Endothelial cell of umbilical vein (primary cell): ENCODE measurements at regions not wholly inside any gene's neighbourhood (a gene's known extent, or its start where the extent isn't known, plus 50 kb on each side); places are given as distances from the start of the nearest gene placed in this dataset.
"Not testable (repeated sequence)": the region's sequence is repeated elsewhere in the genome, so short reads cannot be mapped to it uniquely, and the experiment has no call there.

Experiments used
- BruUV-seq: library from RNA; stranded (reverse); fragments of 400-500 nt; replicated peaks from 2 replicates; lab custom pipeline; 2021; lab: Mats Ljungman, UMichigan
- CTCF ChIA-PET: fragments of 300-600, 350-600 bp; sonication (Branson Sonifier 250); formaldehyde crosslinking; loops from one replicate; lab custom pipeline; 2021; ENCODE audit warnings: antibody characterized with exemption, inconsistent platforms; lab: Charles Lee
- POLR2A ChIA-PET: fragments of 300-600, 350-600 bp; sonication (Branson Sonifier 250); formaldehyde crosslinking; loops from one replicate; lab custom pipeline; 2021; ENCODE audit warnings: antibody characterized with exemption, inconsistent platforms; lab: Charles Lee
- DNase-seq: peaks from one replicate; pipeline ENCODE4 v3.0.0-alpha.2; 2011; ENCODE audit warnings: low read depth, low spot score
- FAIRE-seq: peaks from 2 replicates; lab custom pipeline; 2011; peaks lifted over from hg19 to GRCh38; lab: Jason Lieb, UNC
- H2AFZ ChIP-seq: 2 replicates; pipeline ENCODE4 v1.6.0; 2012; ENCODE audit warnings: low read depth, low read length, control low read depth, inconsistent platforms
- H3K27ac ChIP-seq: 2 replicates; pipeline ENCODE4 v1.5.1; 2011; ENCODE audit warnings: low read depth, mild to moderate bottlenecking, control low read depth, low read length, moderate library complexity; ENCODE audit not compliant: insufficient read depth
- H3K27me3 ChIP-seq, 2 experiments: 2 replicates each; pipeline versions ENCODE4 v1.6.0 to v1.6.1; 2011; ENCODE audit warnings: low read length in 2 of 2, mixed read lengths in 1 of 2; ENCODE audit not compliant: control insufficient read depth in 2 of 2, insufficient read depth in 2 of 2
- H3K36me3 ChIP-seq, 2 experiments: 2 replicates in 1 of 2; 3 replicates in 1 of 2; pipeline ENCODE4 v1.5.1; 2011; ENCODE audit warnings: low read length in 2 of 2, mild to moderate bottlenecking in 1 of 2, moderate library complexity in 1 of 2; ENCODE audit not compliant: control insufficient read depth in 2 of 2, insufficient read depth in 2 of 2; ENCODE audit errors: extremely low read depth in 1 of 2
- H3K4me1 ChIP-seq: 3 replicates; pipeline ENCODE4 v1.5.1; 2011; ENCODE audit warnings: mild to moderate bottlenecking, low read length; ENCODE audit not compliant: control insufficient read depth, insufficient read depth; ENCODE audit errors: extremely low read depth
- H3K4me2 ChIP-seq: 2 replicates; pipeline ENCODE4 v1.6.1; 2011; ENCODE audit warnings: low read length, control low read depth, mixed read lengths; ENCODE audit not compliant: insufficient read depth
- H3K4me3 ChIP-seq, 3 experiments: fragments of 200-600 bp in 1 of 3; sonication (generic), shearing (Covaris generic) in 1 of 3; replicated peaks in 1 of 3; 2 replicates each; pipeline ENCODE4 v1.5.1; 2011 to 2016; ENCODE audit warnings: control low read depth in 3 of 3, low read length in 3 of 3, mild to moderate bottlenecking in 2 of 3, inconsistent platforms in 1 of 3, low read depth in 1 of 3, moderate library complexity in 1 of 3; ENCODE audit not compliant: insufficient read depth in 1 of 3
- H3K79me2 ChIP-seq: 2 replicates; pipeline ENCODE4 v1.6.0; 2012; ENCODE audit warnings: low read length, inconsistent platforms; ENCODE audit not compliant: control insufficient read depth, insufficient read depth
- H3K9ac ChIP-seq: replicated peaks from 2 replicates; pipeline ENCODE3; 2011; ENCODE audit warnings: low read length, control low read depth; ENCODE audit not compliant: insufficient read depth; ENCODE audit errors: extremely low read depth
- H3K9me1 ChIP-seq: replicated peaks from 3 replicates; pipeline ENCODE4 v1.6.0; 2011; ENCODE audit warnings: mild to moderate bottlenecking, low read length; ENCODE audit not compliant: control insufficient read depth, insufficient read depth; ENCODE audit errors: extremely low read depth
- H3K9me3 ChIP-seq: replicated peaks from 2 replicates; pipeline ENCODE4 v1.5.1; 2012; ENCODE audit warnings: low read length, inconsistent platforms; ENCODE audit not compliant: control insufficient read depth, insufficient read depth
- H4K20me1 ChIP-seq: replicated peaks from 2 replicates; pipeline ENCODE3; 2011; ENCODE audit warnings: mild to moderate bottlenecking, low read length; ENCODE audit not compliant: control insufficient read depth, insufficient read depth; ENCODE audit errors: extremely low read depth
- dilution Hi-C: fragments of 300-500 bp; cut with MboI; formaldehyde crosslinking; loops from one replicate; pipeline ENCODE4 v1.15.0; 2019; ENCODE audit warnings: low sequenced_read_pairs; ENCODE audit not compliant: extremely low pct_ligation_motif_present
- intact Hi-C: fragments of 100-400 bp; cut with micrococcal nuclease; formaldehyde crosslinking; loops from one replicate; pipeline ENCODE4 v1.10.0; 2022

DNA sequence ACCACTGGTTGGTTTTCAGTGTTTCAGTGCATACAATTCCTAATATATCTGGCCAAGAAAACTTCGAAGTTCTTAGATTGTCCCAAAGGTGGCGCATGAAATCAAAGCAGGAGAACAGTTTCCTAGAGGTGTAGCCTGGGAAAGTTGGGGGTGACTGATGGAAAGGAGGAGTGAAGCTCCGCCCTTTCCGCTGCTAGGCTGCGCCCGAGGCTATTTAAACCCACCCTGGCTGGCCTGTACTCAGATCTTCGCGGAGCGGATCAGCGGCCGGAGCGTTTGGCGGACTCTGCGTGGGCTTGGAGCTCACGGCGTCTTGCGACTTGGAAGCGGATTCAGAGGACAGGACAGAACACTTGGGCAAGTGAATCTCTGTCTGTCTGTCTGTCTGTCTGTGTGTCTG lies 328.7 kb downstream of the CWH43 start:
- BruUV-seq, H3K9ac ChIP-seq, DNase-seq, H2AFZ ChIP-seq, H3K27ac ChIP-seq, H3K9me3 ChIP-seq, H3K4me1 ChIP-seq, intact Hi-C loops, CTCF ChIA-PET, H3K79me2 ChIP-seq, H3K9me1 ChIP-seq, H3K27me3 ChIP-seq, FAIRE-seq, H3K36me3 ChIP-seq, POLR2A ChIA-PET, H4K20me1 ChIP-seq, dilution Hi-C loops, H3K4me3 ChIP-seq, H3K4me2 ChIP-seq: not testable (repeated sequence)

DNA sequence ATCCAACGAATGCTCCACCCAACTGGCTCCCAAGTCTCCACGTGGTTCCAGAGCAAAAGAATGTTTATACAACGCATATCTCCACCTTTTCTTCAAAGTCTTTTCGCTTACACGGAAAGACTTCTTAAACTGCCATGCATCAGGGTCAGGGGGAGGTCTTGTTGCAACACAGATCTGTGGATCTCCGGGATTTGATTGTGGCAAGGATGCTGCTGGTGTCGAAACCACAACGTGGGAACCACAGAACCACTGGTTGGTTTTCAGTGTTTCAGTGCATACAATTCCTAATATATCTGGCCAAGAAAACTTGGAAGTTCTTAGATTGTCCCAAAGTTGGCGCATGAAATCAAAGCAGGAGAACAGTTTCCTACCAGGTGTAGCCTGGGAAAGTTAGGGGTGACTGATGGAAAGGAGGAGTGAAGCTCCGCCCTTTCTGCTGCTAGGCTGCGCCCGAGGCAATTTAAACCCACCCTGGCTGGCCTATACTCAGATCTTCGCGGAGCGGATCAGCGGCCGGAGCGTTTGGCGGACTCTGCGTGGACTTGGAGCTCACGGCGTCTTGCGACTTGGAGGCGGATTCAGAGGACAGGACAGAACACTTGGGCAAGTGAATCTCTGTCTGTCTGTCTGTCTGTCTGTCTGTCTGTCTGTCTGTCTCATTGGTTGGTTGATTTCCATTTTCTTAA lies 334.8 kb downstream of the CWH43 start:
- H4K20me1 ChIP-seq, intact Hi-C loops, BruUV-seq, H3K4me1 ChIP-seq, POLR2A ChIA-PET, H3K4me2 ChIP-seq, H3K9ac ChIP-seq, H3K4me3 ChIP-seq, CTCF ChIA-PET, H2AFZ ChIP-seq, dilution Hi-C loops, H3K79me2 ChIP-seq, H3K9me1 ChIP-seq, H3K9me3 ChIP-seq, H3K27ac ChIP-seq, FAIRE-seq, DNase-seq, H3K36me3 ChIP-seq, H3K27me3 ChIP-seq: not testable (repeated sequence)

GRCh38 chr4:49321511-49322300 lies 335.6 kb downstream of the CWH43 start:
- CTCF ChIA-PET, H3K9ac ChIP-seq, H3K27me3 ChIP-seq, H2AFZ ChIP-seq, H3K9me3 ChIP-seq, H4K20me1 ChIP-seq, intact Hi-C loops, H3K4me2 ChIP-seq, POLR2A ChIA-PET, BruUV-seq, H3K36me3 ChIP-seq, H3K27ac ChIP-seq, H3K9me1 ChIP-seq, H3K4me3 ChIP-seq, H3K4me1 ChIP-seq, H3K79me2 ChIP-seq, dilution Hi-C loops, FAIRE-seq, DNase-seq: not testable (repeated sequence)
